ENCODE measurements at regions not wholly inside any gene's neighbourhood (a gene's known extent, or its start where the extent isn't known, plus 50 kb on each side); places are given as distances from the start of the nearest gene placed in this dataset.

- no peak for DNase-seq (ENCODE audit: low spot score)
Measured at GRCh38 chr5:171629221-171629620, 156.4 kb upstream of the SMIM23 start.

DNA sequence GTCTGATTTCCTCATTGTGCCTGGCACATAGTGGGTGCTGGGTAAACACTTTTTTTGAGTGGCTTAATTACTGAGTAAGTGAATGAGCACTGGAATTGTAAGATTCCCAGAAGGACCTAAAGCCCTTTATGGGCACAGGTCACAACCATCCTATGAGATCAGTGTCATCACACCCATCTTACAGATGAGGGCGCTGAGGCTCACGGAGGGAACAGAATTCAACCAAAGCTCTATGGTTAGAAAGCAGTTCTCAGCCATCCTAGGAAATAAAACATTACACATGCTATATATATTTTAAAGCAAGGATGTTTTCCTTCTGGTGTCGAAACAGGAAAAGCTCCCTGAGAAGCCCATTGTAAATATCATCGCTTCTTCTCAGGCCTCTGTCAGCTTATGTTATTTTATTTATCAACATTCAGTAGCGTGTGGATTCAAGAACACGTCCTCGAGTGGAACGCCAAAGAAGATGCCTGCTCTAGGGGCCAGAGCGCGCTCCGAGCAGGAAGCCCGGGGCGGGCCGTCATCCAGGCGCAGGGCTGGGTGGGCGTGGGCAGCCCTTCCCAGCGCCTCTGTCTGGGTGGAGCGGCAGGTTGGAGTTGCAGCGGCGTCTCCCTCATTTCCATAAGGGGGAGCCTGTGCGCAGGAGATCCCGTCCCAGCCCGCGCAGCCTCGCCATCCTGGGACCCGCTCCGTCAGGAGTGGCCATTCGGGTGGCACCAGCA lies 155.8 kb upstream of the SMIM23 start:
- DNase-seq (ENCODE audit: low spot score): peak; percentile 75

GRCh38 chr5:171630350-171631065 lies 155.1 kb upstream of the SMIM23 start:
- no peak for DNase-seq (ENCODE audit: low spot score)

DNA sequence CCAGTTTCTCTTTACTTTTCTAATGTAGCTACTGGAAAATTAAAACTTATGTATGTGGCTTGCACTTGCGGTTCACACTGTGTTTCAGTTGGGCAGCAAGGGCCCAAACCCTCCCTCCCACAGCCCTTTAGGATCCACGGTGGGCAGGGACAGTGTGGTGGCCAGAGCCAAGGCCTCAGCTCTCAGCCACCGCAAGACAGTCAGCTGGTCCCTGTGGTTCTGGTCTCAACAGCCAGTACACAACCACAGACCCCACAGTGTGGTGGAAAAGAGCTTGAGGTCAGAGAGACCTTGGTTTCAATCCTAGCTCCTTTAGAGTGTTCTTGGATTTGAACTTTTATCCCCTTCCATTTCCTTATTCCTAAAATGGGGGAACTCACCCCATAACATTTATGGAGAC lies 153.0 kb upstream of the SMIM23 start:
- no peak for DNase-seq (ENCODE audit: low spot score)

GRCh38 chr5:171633776-171634470 lies 151.7 kb upstream of the SMIM23 start:
- no peak for DNase-seq (ENCODE audit: low spot score)

DNA sequence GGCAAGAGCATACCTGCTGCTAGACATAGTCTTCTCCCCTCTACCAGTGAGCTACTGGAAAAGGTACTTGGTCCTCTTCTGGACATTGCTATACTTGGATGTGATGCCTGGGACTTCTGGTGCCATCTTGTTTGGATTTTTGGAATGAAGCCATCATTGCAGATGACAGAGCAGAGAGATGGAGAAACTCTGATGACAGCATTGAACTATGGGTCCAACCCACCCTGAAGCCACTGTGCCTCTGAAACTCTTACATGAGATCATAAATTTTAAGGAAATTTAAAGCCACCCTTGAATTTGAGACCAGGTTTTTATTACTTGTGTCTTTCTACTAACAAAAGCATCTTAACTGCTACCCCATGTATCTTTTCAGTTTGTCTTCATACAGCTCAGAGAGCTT lies 151.1 kb upstream of the SMIM23 start:
- DNase-seq (ENCODE audit: low spot score): no peak

DNA sequence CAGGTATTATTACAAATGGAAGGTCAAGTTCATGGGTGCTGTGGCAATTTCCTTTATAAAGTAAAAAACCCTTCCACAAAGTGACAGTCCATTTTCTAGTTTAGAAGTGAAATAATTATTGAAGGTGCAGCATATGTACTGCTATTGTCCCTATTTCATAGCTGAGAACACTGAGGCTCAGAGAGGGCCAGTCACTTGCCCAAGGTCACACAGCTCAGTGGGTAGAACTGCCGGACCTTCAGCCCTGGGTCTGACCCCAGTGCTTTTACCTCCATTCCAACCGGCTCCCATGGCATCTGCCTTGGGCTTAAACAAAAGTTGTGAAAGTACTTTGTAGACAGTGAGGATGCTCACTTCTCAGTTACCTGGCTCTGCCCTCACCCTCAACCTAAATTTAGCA lies 150.6 kb upstream of the SMIM23 start:
- no peak for DNase-seq (ENCODE audit: low spot score)

DNA sequence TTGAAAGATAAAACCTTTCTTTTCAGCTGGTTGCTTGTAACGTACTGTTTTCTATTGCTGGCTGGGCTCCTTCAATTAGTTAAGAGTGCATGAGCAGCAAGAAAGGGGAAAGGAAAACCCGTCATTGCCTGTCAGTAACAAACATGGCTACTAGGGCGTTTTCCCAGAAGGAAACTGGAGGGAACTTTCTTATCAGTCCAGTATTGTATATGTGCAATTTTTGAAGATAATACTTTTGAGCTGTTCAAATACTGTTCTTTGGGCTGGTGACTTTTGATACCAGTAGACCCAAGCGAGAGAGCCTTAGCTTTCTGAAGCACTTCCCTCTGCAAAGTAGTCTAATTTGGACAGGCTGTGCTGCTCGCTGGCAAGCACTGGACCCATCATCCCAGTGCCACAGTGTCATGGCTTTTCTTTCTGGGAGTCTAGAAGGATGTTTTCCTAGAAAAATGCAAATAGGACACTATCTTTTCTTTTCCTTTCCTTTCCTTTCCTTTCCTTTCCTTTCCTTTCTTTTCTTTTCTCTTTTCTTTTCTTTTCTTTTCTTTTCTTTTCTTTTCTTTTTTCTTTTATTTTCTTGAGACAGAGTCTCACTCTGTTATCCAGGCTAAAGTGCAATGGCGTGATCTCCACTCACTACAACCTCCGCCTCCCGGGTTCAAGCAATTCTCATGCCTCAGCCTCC lies 149.9 kb upstream of the SMIM23 start:
- no peak for DNase-seq (ENCODE audit: low spot score)

DNA sequence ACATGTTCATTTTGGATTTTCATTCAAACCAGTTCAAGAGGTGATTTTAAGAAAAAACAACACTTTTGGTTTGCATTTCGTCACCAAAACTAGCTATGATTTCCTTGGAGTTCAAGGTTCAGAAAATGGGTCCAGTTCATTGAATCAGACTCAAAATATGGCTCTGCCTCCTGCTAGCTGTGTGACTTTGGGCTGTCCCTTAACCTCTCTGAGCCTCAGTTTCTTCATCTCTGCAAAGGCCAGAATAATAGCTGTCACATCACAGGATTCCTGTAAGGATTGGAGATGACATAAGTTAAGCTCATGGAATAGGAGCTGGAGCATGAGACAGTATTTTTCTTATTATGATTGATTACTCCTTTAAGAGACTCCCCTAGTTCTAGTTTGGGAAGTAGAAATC lies 147.8 kb upstream of the SMIM23 start:
- DNase-seq (ENCODE audit: low spot score): no peak

GRCh38 chr5:171639205-171639621 lies 146.4 kb upstream of the SMIM23 start:
- DNase-seq (ENCODE audit: low spot score): no peak

DNA sequence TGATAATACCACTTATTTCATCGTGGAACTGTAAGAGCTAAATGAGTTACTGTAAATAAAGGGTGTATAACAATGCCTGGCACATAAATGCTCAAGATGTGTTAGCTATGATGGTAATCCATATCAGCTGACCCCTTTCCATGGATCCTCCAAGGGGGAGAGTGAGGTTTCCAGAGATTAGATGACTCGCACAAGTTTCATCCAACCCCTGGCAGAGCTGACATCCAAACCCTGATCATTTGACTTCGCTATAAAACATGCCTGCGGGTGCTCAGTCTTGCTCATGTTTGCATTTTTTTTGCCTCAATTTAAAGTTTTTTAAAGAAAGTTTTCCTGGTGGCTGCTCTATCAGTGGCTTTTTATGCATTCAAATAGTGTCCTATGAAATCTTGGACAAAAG lies 145.7 kb upstream of the SMIM23 start:
- DNase-seq (ENCODE audit: low spot score): no peak

- no peak for DNase-seq (ENCODE audit: low spot score)
Measured at GRCh38 chr5:171640480-171640879, 145.1 kb upstream of the SMIM23 start.

GRCh38 chr5:171641891-171642290 lies 143.7 kb upstream of the SMIM23 start:
- DNase-seq (ENCODE audit: low spot score): no peak

DNA sequence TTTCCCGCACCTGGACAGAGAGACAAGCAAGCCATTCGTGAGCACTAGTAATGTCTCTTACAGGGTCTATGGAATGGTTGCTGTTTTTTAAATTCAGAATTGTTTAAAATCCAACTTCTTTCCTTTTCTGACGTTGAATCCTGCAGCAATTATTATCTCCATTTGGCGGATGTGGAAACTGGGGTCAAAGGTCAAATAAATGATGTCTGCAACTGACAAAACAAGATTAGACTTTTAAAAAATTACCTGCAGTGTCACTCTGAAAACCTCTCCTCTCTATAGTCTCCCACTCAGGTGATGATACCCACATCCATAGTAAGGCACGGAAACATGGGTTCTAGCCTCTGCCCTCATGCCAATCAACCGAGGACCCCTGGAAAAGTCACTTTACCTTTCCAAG lies 142.7 kb upstream of the SMIM23 start:
- DNase-seq (ENCODE audit: low spot score): no peak

DNA sequence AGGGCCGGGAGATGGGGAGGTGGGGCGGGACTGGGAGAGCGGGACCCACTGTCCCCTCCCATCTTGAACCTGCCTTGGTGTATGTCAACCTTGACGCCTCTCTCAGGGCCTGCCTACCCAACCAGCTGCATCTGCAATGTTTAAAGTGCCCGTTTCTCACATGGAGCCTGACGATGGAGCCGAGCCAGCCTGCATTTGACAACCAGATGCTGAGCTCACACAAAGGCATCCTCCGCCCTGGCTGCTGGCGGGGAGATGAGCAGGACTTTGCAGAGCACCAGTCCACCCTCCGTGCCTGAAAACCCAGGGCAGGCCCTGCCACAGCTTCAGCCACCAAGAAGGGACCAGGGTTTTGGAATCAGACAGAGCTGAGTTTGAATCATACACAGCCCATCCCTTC lies 141.1 kb upstream of the SMIM23 start:
- DNase-seq (ENCODE audit: low spot score): no peak

- no peak for DNase-seq (ENCODE audit: low spot score)
Measured at GRCh38 chr5:171646102-171647042, 139.2 kb upstream of the SMIM23 start.

DNA sequence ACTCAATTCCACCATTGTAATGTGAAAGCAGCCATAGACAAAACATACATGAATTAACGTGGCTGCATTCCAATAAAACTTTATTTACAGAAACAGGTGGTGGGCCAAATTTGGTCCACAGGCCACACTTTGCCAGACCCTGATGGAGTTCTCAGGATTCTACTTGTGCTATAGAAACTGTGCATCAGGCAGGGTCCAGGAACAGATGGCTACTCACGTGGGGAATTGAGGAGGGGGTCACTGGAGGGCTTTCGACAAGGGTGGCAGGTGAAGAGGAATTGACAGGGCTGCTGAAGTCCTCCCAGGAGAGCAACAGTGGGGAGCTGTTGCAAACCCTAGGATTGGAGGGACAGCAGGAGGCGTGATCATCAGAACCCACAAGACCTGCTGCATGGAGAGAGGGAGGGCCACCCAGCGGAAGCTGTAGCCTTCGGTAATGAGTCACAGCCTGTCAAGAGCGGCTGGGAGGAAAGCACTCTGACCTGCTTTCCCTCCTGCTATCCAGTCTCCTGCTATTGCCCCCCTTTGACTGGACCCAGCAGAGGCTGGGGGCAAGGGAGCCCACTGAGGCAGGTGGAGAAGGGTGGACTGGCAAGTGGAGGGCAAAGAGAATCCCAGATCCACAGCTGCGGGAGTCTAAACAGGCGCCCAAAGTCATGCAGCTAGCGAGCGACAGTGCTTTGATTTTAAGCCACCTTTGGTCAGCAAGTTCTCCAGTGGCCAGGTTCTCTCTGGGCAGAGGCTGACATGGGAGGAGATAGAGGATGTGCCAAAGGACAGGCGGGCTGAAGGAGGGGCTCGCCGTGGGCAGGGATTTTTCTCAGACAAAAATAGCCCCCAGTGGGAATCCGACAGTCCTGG lies 138.3 kb upstream of the SMIM23 start:
- peak; percentile 16 for DNase-seq (ENCODE audit: low spot score)

GRCh38 chr5:171647904-171648260 lies 137.7 kb upstream of the SMIM23 start:
- DNase-seq (ENCODE audit: low spot score): no peak

DNA sequence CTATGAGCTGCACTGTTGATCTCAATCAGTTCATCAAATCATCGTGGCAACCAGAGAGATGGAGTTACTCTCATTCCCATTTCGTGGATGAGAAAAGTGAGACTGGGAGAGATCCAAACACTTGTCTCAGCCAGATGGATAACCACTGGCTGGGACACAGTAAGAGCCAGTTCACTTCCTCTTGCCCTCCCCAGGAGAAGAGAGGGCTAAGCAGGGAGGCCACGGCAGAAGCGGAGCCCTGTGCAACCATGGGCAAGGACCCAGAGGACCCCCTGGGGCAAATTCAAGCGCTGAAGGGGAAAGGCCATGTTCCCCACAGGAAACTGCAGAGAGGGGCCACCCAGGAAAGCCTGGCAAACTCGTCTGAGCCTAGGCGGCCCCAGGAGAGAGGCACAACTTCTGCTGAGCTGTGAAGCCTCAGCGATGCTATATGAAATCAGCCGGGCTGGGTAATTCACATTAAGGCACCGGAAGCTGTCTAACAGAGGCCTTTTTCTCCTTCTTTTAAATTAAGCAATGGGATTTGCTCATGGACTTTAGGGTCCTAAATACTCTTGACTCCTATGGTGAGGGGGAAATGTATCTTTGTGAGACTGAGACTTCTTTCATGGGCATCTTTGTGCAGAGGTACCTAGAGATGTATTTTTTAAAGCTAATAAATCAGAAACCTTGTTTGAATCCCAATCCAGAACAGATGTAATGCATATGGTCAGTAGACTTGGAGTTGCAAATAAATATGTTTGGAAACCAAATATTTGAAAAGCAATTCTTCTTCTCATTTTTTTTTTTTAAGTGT lies 137.1 kb upstream of the SMIM23 start:
- no peak for DNase-seq (ENCODE audit: low spot score)

DNA sequence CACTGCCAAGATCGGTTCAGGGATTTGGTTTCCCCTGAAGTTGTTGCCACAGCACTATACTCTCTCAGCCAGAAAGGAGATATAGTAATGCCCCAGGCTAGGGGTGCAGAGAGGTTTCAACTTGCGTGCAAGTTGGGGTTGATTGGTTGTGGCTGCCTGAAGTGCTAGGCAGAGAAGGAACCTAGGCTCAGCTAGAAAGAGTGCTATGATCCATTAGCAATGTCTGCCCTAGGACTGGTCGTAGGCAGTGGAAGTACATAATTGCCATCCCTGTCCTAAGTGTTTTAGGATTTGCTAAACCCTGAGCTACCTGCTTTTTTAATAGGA lies 136.6 kb upstream of the SMIM23 start:
- no peak for DNase-seq (ENCODE audit: low spot score)
